ENCODE measurements at regions not wholly inside any gene's neighbourhood (a gene's known extent, or its start where the extent isn't known, plus 50 kb on each side); places are given as distances from the start of the nearest gene placed in this dataset.

DNA sequence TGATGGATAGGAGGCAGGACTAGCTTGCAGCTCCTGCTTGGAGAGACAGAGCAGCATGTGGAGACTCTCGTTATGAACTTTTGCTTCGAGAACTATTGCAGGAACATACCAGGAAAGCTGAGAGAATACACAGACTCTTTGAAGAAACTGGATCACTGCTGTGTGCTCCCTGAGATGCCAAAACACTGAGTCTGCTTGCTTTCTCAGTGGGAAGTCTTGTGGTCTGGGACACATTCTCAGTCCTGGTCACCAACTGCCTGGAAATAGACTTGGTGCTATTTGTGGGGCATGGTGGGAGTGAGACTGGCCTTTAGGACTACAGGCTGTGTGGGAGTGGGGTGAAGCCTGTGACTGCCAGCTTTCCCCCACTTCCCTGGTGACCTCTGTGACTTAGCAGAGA, 252.6 kb downstream of the MED10 start:
- no peaks in the 10 kb centered on the region for H3F3A ChIP-seq (ENCODE audit: insufficient read depth, low read length, poor library complexity, severe bottlenecking)
- no peak overlapping the region for H2AFZ ChIP-seq (ENCODE audit: low read depth, low read length)
- no peaks in the 10 kb centered on the region for H3K9me2 ChIP-seq (ENCODE audit: insufficient read depth, low read length)
- H3K27ac ChIP-seq (ENCODE audit: low read length), result no peak overlapping the region
- no peaks in the 10 kb centered on the region for H3K79me2 ChIP-seq (replicated peaks; ENCODE audit: insufficient read depth, low read length)
- no peak overlapping the region for H3K4me2 ChIP-seq (ENCODE audit: low read length)
- no peaks in the 10 kb centered on the region for H3K36me3 ChIP-seq (ENCODE audit: insufficient read depth, low read length)
- no peaks in the 10 kb centered on the region for H4K20me1 ChIP-seq (ENCODE audit: insufficient read depth)
- peaks cover 5% of the 10 kb centered on the region for H3K9me3 ChIP-seq (ENCODE audit: low read length)
- no peaks in the 10 kb centered on the region for H3K27me3 ChIP-seq (ENCODE audit: insufficient read depth, low read depth, low read length)
- TF ChIP-seq RAD21 (conservative IDR thresholded peaks at IDR 0.05), result no peak
- TF ChIP-seq, protein P1, sequence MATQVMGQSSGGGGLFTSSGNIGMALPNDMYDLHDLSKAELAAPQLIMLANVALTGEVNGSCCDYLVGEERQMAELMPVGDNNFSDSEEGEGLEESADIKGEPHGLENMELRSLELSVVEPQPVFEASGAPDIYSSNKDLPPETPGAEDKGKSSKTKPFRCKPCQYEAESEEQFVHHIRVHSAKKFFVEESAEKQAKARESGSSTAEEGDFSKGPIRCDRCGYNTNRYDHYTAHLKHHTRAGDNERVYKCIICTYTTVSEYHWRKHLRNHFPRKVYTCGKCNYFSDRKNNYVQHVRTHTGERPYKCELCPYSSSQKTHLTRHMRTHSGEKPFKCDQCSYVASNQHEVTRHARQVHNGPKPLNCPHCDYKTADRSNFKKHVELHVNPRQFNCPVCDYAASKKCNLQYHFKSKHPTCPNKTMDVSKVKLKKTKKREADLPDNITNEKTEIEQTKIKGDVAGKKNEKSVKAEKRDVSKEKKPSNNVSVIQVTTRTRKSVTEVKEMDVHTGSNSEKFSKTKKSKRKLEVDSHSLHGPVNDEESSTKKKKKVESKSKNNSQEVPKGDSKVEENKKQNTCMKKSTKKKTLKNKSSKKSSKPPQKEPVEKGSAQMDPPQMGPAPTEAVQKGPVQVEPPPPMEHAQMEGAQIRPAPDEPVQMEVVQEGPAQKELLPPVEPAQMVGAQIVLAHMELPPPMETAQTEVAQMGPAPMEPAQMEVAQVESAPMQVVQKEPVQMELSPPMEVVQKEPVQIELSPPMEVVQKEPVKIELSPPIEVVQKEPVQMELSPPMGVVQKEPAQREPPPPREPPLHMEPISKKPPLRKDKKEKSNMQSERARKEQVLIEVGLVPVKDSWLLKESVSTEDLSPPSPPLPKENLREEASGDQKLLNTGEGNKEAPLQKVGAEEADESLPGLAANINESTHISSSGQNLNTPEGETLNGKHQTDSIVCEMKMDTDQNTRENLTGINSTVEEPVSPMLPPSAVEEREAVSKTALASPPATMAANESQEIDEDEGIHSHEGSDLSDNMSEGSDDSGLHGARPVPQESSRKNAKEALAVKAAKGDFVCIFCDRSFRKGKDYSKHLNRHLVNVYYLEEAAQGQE (IDR thresholded peaks at IDR 0.05; ENCODE audit: borderline replicate concordance), result no peak
- TF ChIP-seq EZH2 (IDR thresholded peaks at IDR 0.05; ENCODE audit: borderline replicate concordance, insufficient read depth, low read length, poor library complexity, severe bottlenecking), result no peak
- TF ChIP-seq, protein P2, sequence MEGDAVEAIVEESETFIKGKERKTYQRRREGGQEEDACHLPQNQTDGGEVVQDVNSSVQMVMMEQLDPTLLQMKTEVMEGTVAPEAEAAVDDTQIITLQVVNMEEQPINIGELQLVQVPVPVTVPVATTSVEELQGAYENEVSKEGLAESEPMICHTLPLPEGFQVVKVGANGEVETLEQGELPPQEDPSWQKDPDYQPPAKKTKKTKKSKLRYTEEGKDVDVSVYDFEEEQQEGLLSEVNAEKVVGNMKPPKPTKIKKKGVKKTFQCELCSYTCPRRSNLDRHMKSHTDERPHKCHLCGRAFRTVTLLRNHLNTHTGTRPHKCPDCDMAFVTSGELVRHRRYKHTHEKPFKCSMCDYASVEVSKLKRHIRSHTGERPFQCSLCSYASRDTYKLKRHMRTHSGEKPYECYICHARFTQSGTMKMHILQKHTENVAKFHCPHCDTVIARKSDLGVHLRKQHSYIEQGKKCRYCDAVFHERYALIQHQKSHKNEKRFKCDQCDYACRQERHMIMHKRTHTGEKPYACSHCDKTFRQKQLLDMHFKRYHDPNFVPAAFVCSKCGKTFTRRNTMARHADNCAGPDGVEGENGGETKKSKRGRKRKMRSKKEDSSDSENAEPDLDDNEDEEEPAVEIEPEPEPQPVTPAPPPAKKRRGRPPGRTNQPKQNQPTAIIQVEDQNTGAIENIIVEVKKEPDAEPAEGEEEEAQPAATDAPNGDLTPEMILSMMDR (IDR thresholded peaks at IDR 0.05; ENCODE audit: poor library complexity, severe bottlenecking), result no peak
- no peak for TF ChIP-seq TAF1 (IDR thresholded peaks at IDR 0.05; ENCODE audit: low read depth)
- no peak for TF ChIP-seq POLR2AphosphoS5 (IDR thresholded peaks at IDR 0.05)
- no peak for TF ChIP-seq MXI1 (conservative IDR thresholded peaks at IDR 0.05; ENCODE audit: poor library complexity, severe bottlenecking)
- no peak for TF ChIP-seq SMC3 (conservative IDR thresholded peaks at IDR 0.05; ENCODE audit: poor library complexity)
- no peak for TF ChIP-seq EP300 (conservative IDR thresholded peaks at IDR 0.05; ENCODE audit: poor library complexity, severe bottlenecking)
- no peak overlapping the region for H3K4me3 ChIP-seq (ENCODE audit: low read length)
- H3K9ac ChIP-seq (ENCODE audit: low read length), result no peak overlapping the region

DNA sequence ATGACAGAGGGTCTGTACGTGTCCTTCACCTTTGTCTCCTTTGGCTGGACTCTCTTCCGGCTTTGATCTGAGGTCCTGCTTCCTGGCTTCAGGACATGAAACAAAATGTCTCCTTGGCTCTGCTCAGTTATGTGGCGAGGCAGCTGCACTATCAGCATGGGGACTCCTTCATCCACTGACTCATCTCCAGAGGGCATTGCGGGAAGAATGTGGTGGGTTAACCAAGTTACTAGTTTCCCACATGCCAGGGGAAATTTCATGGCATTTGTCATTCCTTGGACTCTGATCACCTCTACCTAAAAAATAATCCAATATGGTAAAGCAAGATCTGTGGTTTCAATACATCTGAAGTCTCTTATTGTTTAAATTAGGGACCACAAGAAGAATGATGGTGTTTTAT, 259.7 kb downstream of the MED10 start:
- Histone ChIP-seq H4K20me1 (ENCODE audit: insufficient read depth) (no peaks in the 10 kb centered on the region), H3K9me3 (ENCODE audit: low read length) (peaks cover 2% of the 10 kb centered on the region), H3K9me2 (ENCODE audit: insufficient read depth, low read length) (no peaks in the 10 kb centered on the region), H3K79me2 (replicated peaks; ENCODE audit: insufficient read depth, low read length) (no peaks in the 10 kb centered on the region), H3K4me2 (ENCODE audit: low read length) (no peak overlapping the region), H3K9ac (ENCODE audit: low read length) (no peak overlapping the region), H2AFZ (ENCODE audit: low read depth, low read length) (no peak overlapping the region), H3K27me3 (ENCODE audit: insufficient read depth, low read depth, low read length) (no peaks in the 10 kb centered on the region), H3K36me3 (ENCODE audit: insufficient read depth, low read length) (no peaks in the 10 kb centered on the region), H3F3A (ENCODE audit: insufficient read depth, low read length, poor library complexity, severe bottlenecking) (no peaks in the 10 kb centered on the region), H3K27ac (ENCODE audit: low read length) (no peak overlapping the region), H3K4me3 (ENCODE audit: low read length) (no peak overlapping the region)
- TF ChIP-seq, protein P2 (IDR thresholded peaks at IDR 0.05; ENCODE audit: poor library complexity, severe bottlenecking), result no peak
- TF ChIP-seq MXI1 (conservative IDR thresholded peaks at IDR 0.05; ENCODE audit: poor library complexity, severe bottlenecking), result no peak
- TF ChIP-seq, protein P1 (IDR thresholded peaks at IDR 0.05; ENCODE audit: borderline replicate concordance), result no peak
- no peak for TF ChIP-seq EZH2 (IDR thresholded peaks at IDR 0.05; ENCODE audit: borderline replicate concordance, insufficient read depth, low read length, poor library complexity, severe bottlenecking)
- TF ChIP-seq TAF1 (IDR thresholded peaks at IDR 0.05; ENCODE audit: low read depth), result no peak
- TF ChIP-seq EP300 (conservative IDR thresholded peaks at IDR 0.05; ENCODE audit: poor library complexity, severe bottlenecking), result no peak
- no peak for TF ChIP-seq POLR2AphosphoS5 (IDR thresholded peaks at IDR 0.05)

All from neural cell (in vitro differentiated cells).